Prostate gland (tissue), 2 donors: ENCODE measurements at regions not wholly inside any gene's neighbourhood (a gene's known extent, or its start where the extent isn't known, plus 50 kb on each side); places are given as distances from the start of the nearest gene placed in this dataset.

ENCODE experiments used
- DNase-seq: peaks from one replicate; pipeline ENCODE4 v3.0.0-alpha.2; 2019; ENCODE audit warnings: low spot score
- H3K27ac ChIP-seq, 2 donors: fragments of 200-600 bp; sonication (generic); 2 replicates each; pipeline ENCODE4 v1.5.1; 2017 to 2019
- H3K27me3 ChIP-seq: fragments of 200-600 bp; sonication (generic); replicated peaks from 2 replicates; pipeline ENCODE4 v1.5.1; 2019; ENCODE audit not compliant: insufficient read depth
- H3K36me3 ChIP-seq, 2 donors: fragments of 200-600 bp; sonication (generic); 1 replicate in 1 of 2; 2 replicates in 1 of 2; pipeline versions ENCODE4 v1.5.1 to v1.8.1; 2017 to 2019
- H3K4me1 ChIP-seq: fragments of 200-600 bp; sonication (generic); replicated peaks from 2 replicates; pipeline ENCODE4 v1.5.1; 2019
- H3K4me3 ChIP-seq, 2 donors: fragments of 200-600 bp; sonication (generic); 2 replicates each; pipeline ENCODE4 v1.5.1; 2017 to 2019
- H3K9me3 ChIP-seq: fragments of 200-600 bp; sonication (generic); 2 replicates; pipeline ENCODE4 v1.5.1; 2017
- POLR2A ChIP-seq: fragments of 450-650 bp; IDR thresholded peaks from one replicate; pipeline ENCODE4 v1.6.1; 2016; ENCODE audit warnings: antibody characterized with exemption, mild to moderate bottlenecking
- POLR2AphosphoS5 ChIP-seq: sonication (generic); formaldehyde crosslinking; IDR thresholded peaks from one replicate; pipeline ENCODE4 v1.6.1; 2017; ENCODE audit warnings: antibody characterized with exemption
- WGBS: methylation state at CpG from one replicate; pipeline ENCODE4 v1.1.5; 2018; 5-methylcytosine and 5-hydroxymethylcytosine counted together
- intact Hi-C: fragments of 100-400 bp; cut with DNase I; formaldehyde crosslinking; loops from one replicate; pipeline ENCODE4 v1.14.2; 2022
- TF ChIP-seq, protein P1 (sequence below), 4 experiments: fragments of 200-600 bp in 2 of 4; fragments of 450-650 bp in 2 of 4; sonication (generic) in 2 of 4; IDR thresholded peaks; 1 replicate in 3 of 4; 2 replicates in 1 of 4; pipeline ENCODE4 v1.5.1; 2016 to 2019; ENCODE audit warnings: antibody characterized with exemption in 4 of 4, mild to moderate bottlenecking in 2 of 4, moderate library complexity in 2 of 4

DNA sequence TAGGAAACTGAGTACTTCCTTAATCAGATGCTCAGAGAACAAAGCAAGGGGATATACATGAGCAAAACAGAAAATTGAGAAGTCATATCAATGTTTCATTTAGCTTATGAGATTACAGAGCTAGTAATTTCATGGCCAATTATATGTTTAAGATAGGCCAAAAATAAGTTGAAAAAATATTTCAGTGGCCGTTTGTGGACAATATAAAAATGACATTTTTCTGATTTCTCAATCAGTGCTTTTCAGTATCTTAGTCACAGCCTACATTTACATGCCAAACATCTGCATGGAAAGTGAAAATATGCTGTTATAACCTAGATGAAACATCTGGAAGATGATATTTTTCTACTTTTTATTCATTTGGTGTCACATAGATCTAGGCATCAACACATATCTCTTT, 192.5 kb downstream of the HLX start:
- H3K36me3 ChIP-seq: no peaks in the 10 kb centered on the region
- DNase-seq: no peak
- H3K4me3 ChIP-seq: no peak overlapping the region
- TF ChIP-seq POLR2A (no peak), POLR2AphosphoS5 (no peak)
- TF ChIP-seq, protein P1, sequence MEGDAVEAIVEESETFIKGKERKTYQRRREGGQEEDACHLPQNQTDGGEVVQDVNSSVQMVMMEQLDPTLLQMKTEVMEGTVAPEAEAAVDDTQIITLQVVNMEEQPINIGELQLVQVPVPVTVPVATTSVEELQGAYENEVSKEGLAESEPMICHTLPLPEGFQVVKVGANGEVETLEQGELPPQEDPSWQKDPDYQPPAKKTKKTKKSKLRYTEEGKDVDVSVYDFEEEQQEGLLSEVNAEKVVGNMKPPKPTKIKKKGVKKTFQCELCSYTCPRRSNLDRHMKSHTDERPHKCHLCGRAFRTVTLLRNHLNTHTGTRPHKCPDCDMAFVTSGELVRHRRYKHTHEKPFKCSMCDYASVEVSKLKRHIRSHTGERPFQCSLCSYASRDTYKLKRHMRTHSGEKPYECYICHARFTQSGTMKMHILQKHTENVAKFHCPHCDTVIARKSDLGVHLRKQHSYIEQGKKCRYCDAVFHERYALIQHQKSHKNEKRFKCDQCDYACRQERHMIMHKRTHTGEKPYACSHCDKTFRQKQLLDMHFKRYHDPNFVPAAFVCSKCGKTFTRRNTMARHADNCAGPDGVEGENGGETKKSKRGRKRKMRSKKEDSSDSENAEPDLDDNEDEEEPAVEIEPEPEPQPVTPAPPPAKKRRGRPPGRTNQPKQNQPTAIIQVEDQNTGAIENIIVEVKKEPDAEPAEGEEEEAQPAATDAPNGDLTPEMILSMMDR (IDR thresholded peaks at IDR 0.05): no peak
- WGBS: 68% methylated on average over 1 of the region's 1 CpG
- H3K27me3 ChIP-seq: no peaks in the 10 kb centered on the region
- H3K27ac ChIP-seq: no peak overlapping the region
- intact Hi-C loops: no loop called here
- no peaks in the 10 kb centered on the region for H3K4me1 ChIP-seq
- no peaks in the 10 kb centered on the region for H3K9me3 ChIP-seq

DNA sequence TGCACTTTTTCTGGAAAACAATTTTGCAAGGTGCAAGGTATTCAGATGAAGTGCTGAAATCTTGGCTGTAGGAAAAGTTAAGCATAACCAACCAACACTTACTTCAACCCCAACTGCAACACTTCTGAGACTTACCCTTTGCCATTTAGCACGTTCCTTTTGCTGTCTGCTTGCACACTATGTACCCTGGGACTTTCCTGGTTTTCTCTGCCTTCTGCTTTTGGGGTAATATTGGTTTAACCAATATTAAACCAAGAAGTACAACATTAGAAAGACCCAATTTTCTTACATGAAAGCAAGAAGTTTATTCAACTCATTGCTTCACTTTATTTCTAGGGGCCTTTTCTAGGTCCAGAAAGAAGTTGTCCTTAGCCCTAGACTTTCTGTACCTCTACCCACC, 193.0 kb downstream of the HLX start:
- H3K27ac ChIP-seq: no peak overlapping the region
- no peak for DNase-seq
- H3K27me3 ChIP-seq: no peaks in the 10 kb centered on the region
- WGBS: 53% methylated on average over 1 of the region's 1 CpG
- no peaks in the 10 kb centered on the region for H3K9me3 ChIP-seq
- H3K4me3 ChIP-seq: no peak overlapping the region
- H3K36me3 ChIP-seq: no peaks in the 10 kb centered on the region
- TF ChIP-seq, protein P1 (IDR thresholded peaks at IDR 0.05): no peak
- TF ChIP-seq POLR2A (no peak), POLR2AphosphoS5 (no peak)
- H3K4me1 ChIP-seq: no peaks in the 10 kb centered on the region
- intact Hi-C loops: no loop called here

DNA sequence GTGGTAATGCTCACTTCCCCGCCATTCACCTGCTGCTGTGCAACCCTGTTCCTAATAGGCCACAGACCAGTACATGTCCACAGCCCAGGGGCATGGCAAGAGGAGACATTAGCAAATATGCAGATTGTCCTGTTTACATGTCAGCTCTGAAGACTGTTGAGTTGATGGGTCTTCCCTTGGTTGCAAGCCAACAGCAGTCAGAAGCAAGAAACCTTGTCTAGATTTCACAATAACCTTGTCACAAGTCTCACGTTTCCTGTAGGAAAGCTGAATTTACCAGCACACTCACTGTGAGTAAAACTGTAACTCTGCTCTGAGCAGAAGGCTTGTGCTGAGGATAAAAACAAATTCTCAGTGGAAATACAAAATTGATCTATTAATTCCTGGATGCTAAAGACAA, 195.1 kb downstream of the HLX start:
- WGBS: 58% methylated on average over 2 of the region's 2 CpGs

DNA sequence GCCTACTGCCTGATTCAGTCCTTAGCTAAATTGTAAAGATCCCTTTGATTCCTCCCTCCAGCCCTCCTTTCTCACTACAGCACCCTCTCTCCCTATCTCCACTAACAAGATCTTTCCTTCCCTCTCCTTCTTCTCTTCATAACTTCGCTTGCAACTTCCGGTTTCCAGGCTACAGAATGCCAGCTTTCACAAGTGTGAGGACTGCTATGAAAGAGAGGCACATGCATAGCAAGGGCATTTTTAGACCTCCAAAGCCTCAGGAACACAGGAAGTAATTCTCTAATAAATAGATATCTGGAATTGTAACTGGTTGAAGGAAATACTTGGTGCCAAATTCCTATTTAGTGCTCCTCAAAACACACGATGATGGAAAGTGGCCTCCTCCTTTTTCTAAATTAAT, 196.7 kb downstream of the HLX start:
- 53% methylated on average over 3 of the region's 3 CpGs for WGBS
- H3K4me1 ChIP-seq: no peaks in the 10 kb centered on the region
- no peaks in the 10 kb centered on the region for H3K9me3 ChIP-seq
- H3K27me3 ChIP-seq: no peaks in the 10 kb centered on the region
- no peak overlapping the region for H3K27ac ChIP-seq
- TF ChIP-seq POLR2A (no peak), POLR2AphosphoS5 (no peak)
- TF ChIP-seq, protein P1 (IDR thresholded peaks at IDR 0.05): no peak
- H3K36me3 ChIP-seq: no peaks in the 10 kb centered on the region
- DNase-seq: no peak
- intact Hi-C loops: no loop called here
- H3K4me3 ChIP-seq: no peak overlapping the region

More for the DNA sequence above, 195.1 kb downstream of the HLX start:
- no peak for DNase-seq
- no peaks in the 10 kb centered on the region for H3K4me1 ChIP-seq
- no peak overlapping the region for H3K27ac ChIP-seq
- no peak overlapping the region for H3K4me3 ChIP-seq
- no peaks in the 10 kb centered on the region for H3K9me3 ChIP-seq
- TF ChIP-seq POLR2A: no peak
- TF ChIP-seq, protein P1 (IDR thresholded peaks at IDR 0.05): no peak
- H3K36me3 ChIP-seq: no peaks in the 10 kb centered on the region
- intact Hi-C loops: no loop called here
- H3K27me3 ChIP-seq: no peaks in the 10 kb centered on the region

DNA sequence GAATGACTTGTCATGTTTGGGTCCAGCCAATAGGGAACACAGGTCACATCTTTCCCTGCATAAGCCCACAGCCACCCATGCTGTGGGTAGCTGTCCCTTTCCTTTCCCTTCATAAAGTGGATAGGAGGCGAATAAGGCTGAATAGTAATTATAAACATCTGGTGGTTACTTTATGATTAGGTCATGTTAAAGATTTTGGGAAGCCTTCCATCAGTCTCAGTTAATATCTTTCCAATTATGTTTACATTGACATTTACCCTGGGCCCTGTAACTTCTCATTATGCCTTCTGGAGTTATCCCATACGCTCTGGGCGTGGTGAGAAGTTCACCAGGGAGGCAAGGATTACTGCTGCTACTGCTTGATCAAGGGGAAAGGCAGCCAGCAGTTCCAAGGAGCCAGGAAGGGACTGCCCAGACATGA, 197.2 kb downstream of the HLX start:
- Histone ChIP-seq H3K36me3 (no peaks in the 10 kb centered on the region), H3K27me3 (no peaks in the 10 kb centered on the region), H3K9me3 (no peaks in the 10 kb centered on the region), H3K4me1 (no peaks in the 10 kb centered on the region), H3K27ac (no peak overlapping the region), H3K4me3 (no peak overlapping the region)
- TF ChIP-seq POLR2A (no peak), POLR2AphosphoS5 (no peak)
- TF ChIP-seq, protein P1 (IDR thresholded peaks at IDR 0.05): no peak
- no peak for DNase-seq
- WGBS: 85% methylated on average over 3 of the region's 3 CpGs
- intact Hi-C loops: no loop called here
